Thyroid gland (tissue), 4 donors: ENCODE measurements at regions not wholly inside any gene's neighbourhood (a gene's known extent, or its start where the extent isn't known, plus 50 kb on each side); places are given as distances from the start of the nearest gene placed in this dataset.

Experiments used
- DNase-seq, 2 donors: peaks; one replicate each; pipeline ENCODE4 v3.0.0-alpha.2; 2019
- H3K27ac ChIP-seq, 3 donors: fragments of 200-600 bp; sonication (generic); 1 replicate in 2 of 3; 2 replicates in 1 of 3; pipeline ENCODE4 v1.5.1; 2016 to 2019; ENCODE audit warnings: mild to moderate bottlenecking in 1 of 3, moderate library complexity in 1 of 3
- H3K27me3 ChIP-seq: fragments of 200-600 bp; sonication (generic); one replicate; pipeline ENCODE4 v1.5.1; 2019
- H3K36me3 ChIP-seq, 2 donors: fragments of 200-600 bp; sonication (generic); one replicate each; pipeline ENCODE4 v1.5.1; 2016 to 2019
- H3K4me1 ChIP-seq, 2 donors: fragments of 200-600 bp; sonication (generic); one replicate each; pipeline ENCODE4 v1.5.1; 2017 to 2019
- H3K4me3 ChIP-seq, 3 donors: fragments of 200-600 bp; sonication (generic); replicated peaks in 1 of 3; 1 replicate in 2 of 3; 2 replicates in 1 of 3; pipeline ENCODE4 v1.5.1; 2016; ENCODE audit warnings: mild to moderate bottlenecking in 1 of 3
- H3K9me3 ChIP-seq: fragments of 200-600 bp; sonication (generic); one replicate; pipeline ENCODE4 v1.5.1; 2017
- POLR2A ChIP-seq, 2 donors: fragments of 450-650 bp; IDR thresholded peaks; one replicate each; pipeline ENCODE4 v1.6.1; 2017; ENCODE audit warnings: antibody characterized with exemption in 2 of 2, mild to moderate bottlenecking in 2 of 2, moderate library complexity in 1 of 2
- WGBS, 2 donors: methylation state at CpG; one replicate each; pipeline ENCODE4 v1.1.5; 2017; 5-methylcytosine and 5-hydroxymethylcytosine counted together
- intact Hi-C: fragments of 100-400 bp; cut with DNase I; formaldehyde crosslinking; loops from one replicate; pipeline ENCODE4 v1.15.1; 2023
- TF ChIP-seq, protein P1 (sequence below), 6 experiments: fragments of 200-600 bp in 3 of 6; fragments of 450-650 bp in 3 of 6; sonication (generic) in 3 of 6; IDR thresholded peaks; one replicate each; pipeline ENCODE4 v1.5.1; 2016 to 2019; ENCODE audit warnings: antibody characterized with exemption in 6 of 6, mild to moderate bottlenecking in 2 of 6, inconsistent platforms in 1 of 6, moderate library complexity in 1 of 6

DNA sequence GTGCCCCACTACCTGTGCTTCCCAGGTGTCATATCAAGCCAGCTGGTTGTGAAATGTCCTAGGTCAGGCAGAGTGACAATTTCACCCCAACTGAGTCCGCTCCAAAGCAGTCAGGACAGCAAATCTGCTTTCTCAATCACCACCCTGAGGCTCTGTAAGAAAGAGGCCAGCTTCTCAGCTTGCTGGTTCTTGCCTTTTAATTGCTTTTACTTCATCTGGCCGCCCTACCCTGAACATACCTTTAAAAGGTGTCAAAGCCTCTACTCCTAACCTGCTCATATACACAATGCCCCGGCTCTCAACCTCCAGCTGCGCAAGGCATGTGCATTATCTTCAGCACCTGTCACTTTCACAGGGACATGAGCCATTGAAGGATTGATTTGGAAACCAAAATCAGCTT is 581.6 kb downstream of the NPHP4 start:
- H3K9me3 ChIP-seq: no peaks in the 10 kb centered on the region
- H3K4me3 ChIP-seq: no peak overlapping the region
- H3K4me1 ChIP-seq: no peaks in the 10 kb centered on the region
- TF ChIP-seq POLR2A (IDR thresholded peaks at IDR 0.05): no peak
- TF ChIP-seq, protein P1, sequence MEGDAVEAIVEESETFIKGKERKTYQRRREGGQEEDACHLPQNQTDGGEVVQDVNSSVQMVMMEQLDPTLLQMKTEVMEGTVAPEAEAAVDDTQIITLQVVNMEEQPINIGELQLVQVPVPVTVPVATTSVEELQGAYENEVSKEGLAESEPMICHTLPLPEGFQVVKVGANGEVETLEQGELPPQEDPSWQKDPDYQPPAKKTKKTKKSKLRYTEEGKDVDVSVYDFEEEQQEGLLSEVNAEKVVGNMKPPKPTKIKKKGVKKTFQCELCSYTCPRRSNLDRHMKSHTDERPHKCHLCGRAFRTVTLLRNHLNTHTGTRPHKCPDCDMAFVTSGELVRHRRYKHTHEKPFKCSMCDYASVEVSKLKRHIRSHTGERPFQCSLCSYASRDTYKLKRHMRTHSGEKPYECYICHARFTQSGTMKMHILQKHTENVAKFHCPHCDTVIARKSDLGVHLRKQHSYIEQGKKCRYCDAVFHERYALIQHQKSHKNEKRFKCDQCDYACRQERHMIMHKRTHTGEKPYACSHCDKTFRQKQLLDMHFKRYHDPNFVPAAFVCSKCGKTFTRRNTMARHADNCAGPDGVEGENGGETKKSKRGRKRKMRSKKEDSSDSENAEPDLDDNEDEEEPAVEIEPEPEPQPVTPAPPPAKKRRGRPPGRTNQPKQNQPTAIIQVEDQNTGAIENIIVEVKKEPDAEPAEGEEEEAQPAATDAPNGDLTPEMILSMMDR (IDR thresholded peaks at IDR 0.05): no peak
- WGBS, 2 donors: 78 to 87% methylated on average over 4 of the region's 4 CpGs
- intact Hi-C loops: no loop called here
- no peak for DNase-seq
- H3K36me3 ChIP-seq: no peaks in the 10 kb centered on the region
- H3K27me3 ChIP-seq: no peaks in the 10 kb centered on the region
- no peak overlapping the region for H3K27ac ChIP-seq

DNA sequence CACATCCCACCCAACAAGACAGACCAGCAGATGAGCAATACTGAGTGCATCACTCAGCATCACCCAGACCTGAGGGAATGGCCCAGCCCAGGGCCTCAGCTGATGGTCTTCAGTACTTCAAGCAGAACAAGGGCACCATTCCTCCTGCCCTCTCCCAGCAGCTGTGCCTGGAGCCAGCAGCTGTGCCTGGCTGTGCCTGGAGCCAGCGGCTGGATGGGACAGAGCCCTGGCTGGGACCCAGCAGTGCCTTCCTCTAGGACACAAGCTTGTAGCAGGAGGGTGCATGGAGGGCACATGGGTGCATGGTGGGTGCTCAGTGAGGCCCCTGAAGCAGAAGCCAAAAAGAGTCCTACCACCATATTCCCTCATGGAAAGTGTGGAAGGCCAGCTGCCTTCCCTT is 583.8 kb downstream of the NPHP4 start:
- TF ChIP-seq, protein P1 (IDR thresholded peaks at IDR 0.05): no peak
- H3K4me1 ChIP-seq: peaks cover 3 to 8% of the 10 kb centered on the region in 2 donors
- intact Hi-C loops: no loop called here
- H3K36me3 ChIP-seq: no peaks in the 10 kb centered on the region
- H3K27ac ChIP-seq: no peak overlapping the region
- no peaks in the 10 kb centered on the region for H3K27me3 ChIP-seq
- no peak overlapping the region for H3K4me3 ChIP-seq
- DNase-seq: no peak
- no peaks in the 10 kb centered on the region for H3K9me3 ChIP-seq
- 67% methylated on average over 1 of the region's 1 CpG; no CpG with 5 or more reads in 1 of the 2 donors for WGBS, 2 donors

DNA sequence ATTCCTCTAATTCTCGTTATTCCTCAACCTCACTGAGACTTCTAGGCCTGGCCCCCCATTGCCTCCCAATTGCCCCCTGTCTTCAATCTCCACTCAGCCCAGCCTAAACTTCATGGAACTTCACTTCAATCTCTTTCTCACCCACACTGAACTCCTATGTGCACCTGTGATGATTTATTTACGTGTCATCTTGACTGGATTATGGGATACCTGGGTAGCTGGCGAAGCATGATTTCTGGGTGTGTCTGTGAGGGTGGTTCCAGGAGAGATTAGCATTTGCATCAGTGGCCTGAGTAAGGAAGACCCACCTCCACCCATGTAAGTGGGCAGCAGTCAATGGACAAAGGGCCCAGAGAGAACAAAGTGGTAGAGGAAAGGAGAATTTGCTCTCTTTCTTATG is 587.0 kb downstream of the NPHP4 start:
- Histone ChIP-seq H3K36me3 (no peaks in the 10 kb centered on the region), H3K27me3 (no peaks in the 10 kb centered on the region), H3K27ac (no peak overlapping the region), H3K4me3 (no peak overlapping the region), H3K4me1 (peaks cover 3 to 8% of the 10 kb centered on the region in 2 donors), H3K9me3 (no peaks in the 10 kb centered on the region)
- no peak for DNase-seq
- intact Hi-C loops: no loop called here
- WGBS, 2 donors: 91 to 94% methylated on average over 3 of the region's 3 CpGs
- no peak for TF ChIP-seq POLR2A (IDR thresholded peaks at IDR 0.05)
- TF ChIP-seq, protein P1 (IDR thresholded peaks at IDR 0.05): no peak

DNA sequence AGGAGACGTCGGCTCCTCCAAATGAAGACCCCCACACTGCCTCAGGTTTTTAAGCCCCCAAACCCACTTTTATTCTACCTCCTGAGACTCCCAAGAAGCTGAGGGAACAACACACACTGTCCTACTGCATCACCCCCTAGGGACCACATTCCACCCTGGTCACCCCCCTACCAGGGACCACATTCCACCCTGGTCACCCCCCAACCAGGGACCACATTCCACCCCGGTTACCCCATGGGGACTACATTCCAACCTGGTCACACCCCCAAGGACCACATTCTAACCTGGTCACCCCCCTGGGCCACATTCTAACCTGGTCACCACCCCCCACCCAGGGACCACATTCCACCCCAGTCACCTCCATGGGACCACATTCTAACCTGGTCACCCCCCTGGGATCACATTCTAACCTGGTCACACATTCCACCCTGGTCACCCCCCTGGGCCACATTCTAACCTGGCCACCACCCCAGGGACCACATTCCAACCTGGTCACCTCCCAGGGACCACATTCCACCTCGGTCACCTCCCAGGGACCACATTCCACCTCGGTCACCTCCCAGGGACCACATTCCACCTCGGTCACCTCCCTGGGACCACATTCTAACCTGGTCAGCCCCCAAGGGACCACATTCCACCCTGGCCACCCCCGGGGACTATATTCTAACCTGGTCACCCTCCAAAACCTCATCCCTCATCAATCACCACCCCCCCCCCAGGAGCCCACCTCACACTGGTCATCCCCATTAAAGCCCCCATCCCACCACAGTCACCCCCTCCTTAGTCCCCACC is 587.6 kb downstream of the NPHP4 start:
- Histone ChIP-seq H3K27ac (no peak overlapping the region), H3K36me3 (no peaks in the 10 kb centered on the region), H3K27me3 (no peaks in the 10 kb centered on the region), H3K4me3 (no peak overlapping the region), H3K9me3 (no peaks in the 10 kb centered on the region), H3K4me1 (peaks cover 3 to 8% of the 10 kb centered on the region in 2 donors)
- no peak for TF ChIP-seq POLR2A (IDR thresholded peaks at IDR 0.05)
- TF ChIP-seq, protein P1 (IDR thresholded peaks at IDR 0.05): no peak
- intact Hi-C loops: no loop called here
- DNase-seq: peak in 1 of 2 donors; percentile 8
- 72 to 73% methylated on average over 7 of the region's 7 CpGs for WGBS, 2 donors

DNA sequence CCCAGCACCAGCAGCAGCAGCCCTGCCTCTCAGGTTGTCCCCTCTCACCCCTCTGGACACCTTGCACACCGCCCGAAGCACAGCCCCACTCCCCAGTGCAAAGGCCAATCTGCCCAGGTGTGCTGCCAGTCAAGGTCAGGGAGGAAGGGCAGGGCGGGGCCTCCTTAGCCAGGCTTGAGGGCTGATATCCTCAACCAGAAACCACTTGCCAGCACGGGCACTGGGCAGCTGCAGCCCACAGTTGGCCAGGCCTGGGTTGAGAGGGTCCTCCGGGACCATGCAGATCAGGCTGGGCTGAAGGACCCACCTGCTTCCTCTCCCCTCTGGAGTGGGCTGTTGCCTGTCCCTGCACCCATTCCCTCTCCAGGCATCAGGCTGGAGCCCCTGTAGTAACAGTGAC is 588.3 kb downstream of the NPHP4 start:
- Histone ChIP-seq H3K4me1 (peaks cover 3 to 8% of the 10 kb centered on the region in 2 donors), H3K36me3 (no peaks in the 10 kb centered on the region), H3K27me3 (no peaks in the 10 kb centered on the region), H3K9me3 (no peaks in the 10 kb centered on the region), H3K27ac (no peak overlapping the region), H3K4me3 (no peak overlapping the region)
- intact Hi-C loops: no loop called here
- DNase-seq: no peak
- TF ChIP-seq, protein P1 (IDR thresholded peaks at IDR 0.05): no peak
- no peak for TF ChIP-seq POLR2A (IDR thresholded peaks at IDR 0.05)
- WGBS, 2 donors: 92% methylated on average over 2 of the region's 5 CpGs; no CpG with 5 or more reads in 1 of the 2 donors
